GM12878 (cell line): ENCODE measurements at regions not wholly inside any gene's neighbourhood (a gene's known extent, or its start where the extent isn't known, plus 50 kb on each side); places are given as distances from the start of the nearest gene placed in this dataset.

Experiments used
- ATF7 ChIP-seq: fragments of 450-650 bp; IDR thresholded peaks from 2 replicates; pipeline ENCODE4 v1.6.1; 2016; ENCODE audit warnings: low read depth, mild to moderate bottlenecking
- EED ChIP-seq: sonication (generic); IDR thresholded peaks from 2 replicates; pipeline ENCODE4 v1.6.1; 2016; ENCODE audit warnings: antibody characterized with exemption, low read depth
- TF ChIP-seq, protein P1 (sequence below), 3 experiments: IDR thresholded peaks in 2 of 3; conservative IDR thresholded peaks in 1 of 3; 2 replicates each; pipeline ENCODE4 v1.5.1; 2011; ENCODE audit warnings: low read depth in 3 of 3, low read length in 3 of 3, mild to moderate bottlenecking in 3 of 3, control low read depth in 2 of 3, moderate library complexity in 2 of 3, inconsistent platforms in 1 of 3, mixed read lengths in 1 of 3; ENCODE audit not compliant: control insufficient read depth in 2 of 3, insufficient read depth in 1 of 3; ENCODE audit errors: extremely low read depth in 1 of 3

DNA sequence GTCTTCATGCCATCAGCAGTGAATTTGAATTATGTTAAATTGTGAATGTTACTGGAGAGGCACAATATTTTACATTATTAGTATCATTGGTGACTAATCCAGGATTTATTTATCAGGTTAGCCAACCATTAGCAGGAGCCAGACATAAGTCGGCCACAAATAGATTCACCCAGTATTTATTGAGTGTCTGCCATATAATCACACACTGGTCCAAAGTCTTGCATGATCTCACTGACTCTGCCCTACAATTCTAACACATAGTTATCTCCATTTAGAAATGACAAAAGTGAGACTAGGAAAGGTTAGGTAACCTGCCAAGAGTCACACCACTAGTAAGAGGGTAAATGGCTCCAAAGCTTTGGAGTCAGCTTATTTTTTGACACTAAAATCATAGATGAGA, 179.6 kb downstream of the BLID start:
- TF ChIP-seq EED (no peak), ATF7 (no peak)
- TF ChIP-seq, protein P1, sequence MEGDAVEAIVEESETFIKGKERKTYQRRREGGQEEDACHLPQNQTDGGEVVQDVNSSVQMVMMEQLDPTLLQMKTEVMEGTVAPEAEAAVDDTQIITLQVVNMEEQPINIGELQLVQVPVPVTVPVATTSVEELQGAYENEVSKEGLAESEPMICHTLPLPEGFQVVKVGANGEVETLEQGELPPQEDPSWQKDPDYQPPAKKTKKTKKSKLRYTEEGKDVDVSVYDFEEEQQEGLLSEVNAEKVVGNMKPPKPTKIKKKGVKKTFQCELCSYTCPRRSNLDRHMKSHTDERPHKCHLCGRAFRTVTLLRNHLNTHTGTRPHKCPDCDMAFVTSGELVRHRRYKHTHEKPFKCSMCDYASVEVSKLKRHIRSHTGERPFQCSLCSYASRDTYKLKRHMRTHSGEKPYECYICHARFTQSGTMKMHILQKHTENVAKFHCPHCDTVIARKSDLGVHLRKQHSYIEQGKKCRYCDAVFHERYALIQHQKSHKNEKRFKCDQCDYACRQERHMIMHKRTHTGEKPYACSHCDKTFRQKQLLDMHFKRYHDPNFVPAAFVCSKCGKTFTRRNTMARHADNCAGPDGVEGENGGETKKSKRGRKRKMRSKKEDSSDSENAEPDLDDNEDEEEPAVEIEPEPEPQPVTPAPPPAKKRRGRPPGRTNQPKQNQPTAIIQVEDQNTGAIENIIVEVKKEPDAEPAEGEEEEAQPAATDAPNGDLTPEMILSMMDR (IDR thresholded peaks at IDR 0.05 in 2 of 3, conservative IDR thresholded peaks at IDR 0.05 in 1 of 3; ENCODE audit: control insufficient read depth in 2 of 3, extremely low read depth in 1 of 3, insufficient read depth in 1 of 3, low read depth in 3 of 3, low read length in 3 of 3), result no peak
